Neural cell (in vitro differentiated cells): ENCODE measurements at regions not wholly inside any gene's neighbourhood (a gene's known extent, or its start where the extent isn't known, plus 50 kb on each side); places are given as distances from the start of the nearest gene placed in this dataset.

ENCODE experiments used
- H2AFZ ChIP-seq: fragments of 200-600, 300-800 bp; sonication (generic), shearing (Covaris generic); 2 replicates; pipeline ENCODE4 v1.6.0; 2014; ENCODE audit warnings: low read depth, mild to moderate bottlenecking, antibody characterized with exemption, low read length, moderate library complexity
- H3F3A ChIP-seq: fragments of 200-600 bp; shearing (Covaris generic); 2 replicates; pipeline ENCODE4 v1.6.1; 2016; ENCODE audit warnings: mild to moderate bottlenecking, moderate library complexity, mixed read lengths, antibody characterized with exemption, low read length; ENCODE audit not compliant: insufficient read depth, poor library complexity, severe bottlenecking
- H3K27ac ChIP-seq: fragments of 200-600, 300-800 bp; sonication (generic), shearing (Covaris generic); 2 replicates; pipeline ENCODE4 v1.5.1; 2014; ENCODE audit warnings: mild to moderate bottlenecking, low read length, moderate library complexity
- H3K27me3 ChIP-seq: fragments of 300-800, 200-600 bp; sonication (generic), shearing (Covaris generic); 2 replicates; pipeline ENCODE4 v1.6.0; 2014; ENCODE audit warnings: mild to moderate bottlenecking, low read depth, low read length, moderate library complexity; ENCODE audit not compliant: insufficient read depth
- H3K36me3 ChIP-seq: fragments of 300-800, 200-600 bp; sonication (generic), shearing (Covaris generic); 2 replicates; pipeline ENCODE4 v1.5.1; 2014; ENCODE audit warnings: mild to moderate bottlenecking, antibody characterized with exemption, low read length, moderate library complexity; ENCODE audit not compliant: insufficient read depth
- H3K4me2 ChIP-seq: fragments of 300-800, 200-600 bp; sonication (generic), shearing (Covaris generic); 2 replicates; pipeline ENCODE4 v1.6.0; 2014; ENCODE audit warnings: mild to moderate bottlenecking, low read length
- H3K4me3 ChIP-seq: fragments of 300-800, 200-600 bp; sonication (generic), shearing (Covaris generic); 2 replicates; pipeline ENCODE4 v1.5.1; 2014; ENCODE audit warnings: mild to moderate bottlenecking, low read length, moderate library complexity
- H3K79me2 ChIP-seq: fragments of 200-600 bp; shearing (Covaris generic); replicated peaks from 2 replicates; pipeline ENCODE4 v1.6.0; 2014; ENCODE audit warnings: mild to moderate bottlenecking, low read length, moderate library complexity; ENCODE audit not compliant: insufficient read depth
- H3K9ac ChIP-seq: fragments of 300-800, 200-600 bp; sonication (generic), shearing (Covaris generic); 2 replicates; pipeline ENCODE4 v1.6.1; 2016; ENCODE audit warnings: mild to moderate bottlenecking, low read length, mixed read lengths
- H3K9me2 ChIP-seq: fragments of 200-600 bp; shearing (Covaris generic); 2 replicates; pipeline ENCODE4 v1.6.1; 2016; ENCODE audit warnings: mild to moderate bottlenecking, low read length, mixed read lengths; ENCODE audit not compliant: insufficient read depth
- H3K9me3 ChIP-seq: fragments of 200-600, 300-800 bp; sonication (generic), shearing (Covaris generic); 2 replicates; pipeline ENCODE4 v1.6.1; 2016; ENCODE audit warnings: mild to moderate bottlenecking, mixed run types, low read length, moderate library complexity, mixed read lengths
- H4K20me1 ChIP-seq: fragments of 200-600 bp; shearing (Covaris generic); 2 replicates; pipeline ENCODE4 v1.6.1; 2016; ENCODE audit warnings: mild to moderate bottlenecking, mixed run types; ENCODE audit not compliant: insufficient read depth
- CTCF ChIP-seq: fragments of 450-650 bp; IDR thresholded peaks from 2 replicates; pipeline ENCODE4 v1.5.1; 2014; ENCODE audit warnings: antibody characterized with exemption, mild to moderate bottlenecking, moderate library complexity; ENCODE audit not compliant: poor library complexity, severe bottlenecking
- EP300 ChIP-seq: fragments of 450-650 bp; conservative IDR thresholded peaks from 2 replicates; pipeline ENCODE4 v1.6.1; 2014; ENCODE audit warnings: antibody characterized with exemption, mild to moderate bottlenecking, moderate library complexity; ENCODE audit not compliant: poor library complexity, severe bottlenecking
- EZH2 ChIP-seq: fragments of 200-600, 300-800 bp; shearing (Covaris generic), sonication (generic); IDR thresholded peaks from 2 replicates; pipeline ENCODE4 v1.6.1; 2014; ENCODE audit warnings: antibody characterized with exemption, low read length, borderline replicate concordance, mild to moderate bottlenecking; ENCODE audit not compliant: insufficient read depth, poor library complexity, severe bottlenecking
- MXI1 ChIP-seq: fragments of 450-650 bp; conservative IDR thresholded peaks from 2 replicates; pipeline ENCODE4 v1.6.1; 2014; ENCODE audit warnings: antibody characterized with exemption, mild to moderate bottlenecking; ENCODE audit not compliant: poor library complexity, severe bottlenecking
- POLR2AphosphoS5 ChIP-seq: IDR thresholded peaks from 2 replicates; pipeline ENCODE4 v1.6.1; 2012
- RAD21 ChIP-seq: fragments of 450-650 bp; conservative IDR thresholded peaks from 2 replicates; pipeline ENCODE4 v1.6.1; 2014; ENCODE audit warnings: antibody characterized with exemption, mild to moderate bottlenecking, moderate library complexity
- REST ChIP-seq: IDR thresholded peaks from 2 replicates; pipeline ENCODE4 v1.6.1; 2012; ENCODE audit warnings: borderline replicate concordance
- SMC3 ChIP-seq: fragments of 450-650 bp; conservative IDR thresholded peaks from 2 replicates; pipeline ENCODE4 v1.6.1; 2014; ENCODE audit warnings: antibody characterized with exemption, mild to moderate bottlenecking, moderate library complexity; ENCODE audit not compliant: poor library complexity
- TAF1 ChIP-seq: IDR thresholded peaks from 2 replicates; pipeline ENCODE4 v1.6.1; 2012; ENCODE audit warnings: low read depth

- Histone ChIP-seq H4K20me1 (no peaks in the 10 kb centered on the region), H3K27ac (no peak overlapping the region), H3K36me3 (no peaks in the 10 kb centered on the region), H3F3A (no peaks in the 10 kb centered on the region), H3K9me3 (no peaks in the 10 kb centered on the region), H3K9me2 (no peaks in the 10 kb centered on the region), H3K27me3 (no peaks in the 10 kb centered on the region), H3K79me2 (no peaks in the 10 kb centered on the region), H3K4me3 (no peak overlapping the region), H3K9ac (no peak overlapping the region), H3K4me2 (no peak overlapping the region), H2AFZ (no peak overlapping the region)
- no peak for TF ChIP-seq RAD21
- no peak for TF ChIP-seq EP300
- TF ChIP-seq MXI1: no peak
- TF ChIP-seq REST: no peak
- TF ChIP-seq EZH2: no peak
- no peak for TF ChIP-seq SMC3
- no peak for TF ChIP-seq TAF1
- TF ChIP-seq CTCF: no peak
- no peak for TF ChIP-seq POLR2AphosphoS5
Measured at GRCh38 chr10:90407131-90407530, 450.7 kb downstream of the HTR7 start.

- Histone ChIP-seq H3K36me3 (no peaks in the 10 kb centered on the region), H3K9me2 (no peaks in the 10 kb centered on the region), H3K27ac (no peak overlapping the region), H3K79me2 (no peaks in the 10 kb centered on the region), H3K4me2 (no peak overlapping the region), H2AFZ (no peak overlapping the region), H3K9ac (no peak overlapping the region), H3K27me3 (no peaks in the 10 kb centered on the region), H3K4me3 (no peak overlapping the region), H3F3A (no peaks in the 10 kb centered on the region), H3K9me3 (no peaks in the 10 kb centered on the region), H4K20me1 (no peaks in the 10 kb centered on the region)
- TF ChIP-seq POLR2AphosphoS5: no peak
- TF ChIP-seq SMC3: no peak
Measured at GRCh38 chr10:90407851-90408250, 450.0 kb downstream of the HTR7 start.

- H3K4me3 ChIP-seq: no peak overlapping the region
- H3K9ac ChIP-seq: no peak overlapping the region
- H3F3A ChIP-seq: no peaks in the 10 kb centered on the region
- H3K9me3 ChIP-seq: no peaks in the 10 kb centered on the region
- H3K9me2 ChIP-seq: no peaks in the 10 kb centered on the region
- H3K36me3 ChIP-seq: no peaks in the 10 kb centered on the region
- H3K27me3 ChIP-seq: no peaks in the 10 kb centered on the region
- no peaks in the 10 kb centered on the region for H4K20me1 ChIP-seq
- H3K4me2 ChIP-seq: no peak overlapping the region
- H3K79me2 ChIP-seq: no peaks in the 10 kb centered on the region
- H3K27ac ChIP-seq: no peak overlapping the region
- TF ChIP-seq POLR2AphosphoS5: no peak
- TF ChIP-seq RAD21: no peak
- no peak for TF ChIP-seq EP300
- TF ChIP-seq REST: no peak
- TF ChIP-seq TAF1: no peak
- TF ChIP-seq EZH2: no peak
- no peak for TF ChIP-seq CTCF
- TF ChIP-seq MXI1: no peak
- no peak for TF ChIP-seq SMC3
- H2AFZ ChIP-seq: no peak overlapping the region
Measured at GRCh38 chr10:90412582-90412981, 445.3 kb downstream of the HTR7 start.
